LNCaP clone FGC (cell line): ENCODE measurements at regions not wholly inside any gene's neighbourhood (a gene's known extent, or its start where the extent isn't known, plus 50 kb on each side); places are given as distances from the start of the nearest gene placed in this dataset.
"Not testable (repeated sequence)": the region's sequence is repeated elsewhere in the genome, so short reads cannot be mapped to it uniquely, and the experiment has no call there.

Experiments used
- DNase-seq: peaks from one replicate; pipeline ENCODE4 v3.0.0-alpha.2; 2011; ENCODE audit warnings: low read depth
- H3K4me3 ChIP-seq: 2 replicates; pipeline ENCODE4 v1.5.1; 2011; ENCODE audit warnings: mild to moderate bottlenecking, low read depth, low read length, control low read depth
- TF ChIP-seq, protein P1 (sequence below): IDR thresholded peaks from 2 replicates; pipeline ENCODE4 v1.5.1; 2012; ENCODE audit warnings: mild to moderate bottlenecking; ENCODE audit not compliant: control insufficient read depth, insufficient read depth; ENCODE audit errors: extremely low read depth

DNA sequence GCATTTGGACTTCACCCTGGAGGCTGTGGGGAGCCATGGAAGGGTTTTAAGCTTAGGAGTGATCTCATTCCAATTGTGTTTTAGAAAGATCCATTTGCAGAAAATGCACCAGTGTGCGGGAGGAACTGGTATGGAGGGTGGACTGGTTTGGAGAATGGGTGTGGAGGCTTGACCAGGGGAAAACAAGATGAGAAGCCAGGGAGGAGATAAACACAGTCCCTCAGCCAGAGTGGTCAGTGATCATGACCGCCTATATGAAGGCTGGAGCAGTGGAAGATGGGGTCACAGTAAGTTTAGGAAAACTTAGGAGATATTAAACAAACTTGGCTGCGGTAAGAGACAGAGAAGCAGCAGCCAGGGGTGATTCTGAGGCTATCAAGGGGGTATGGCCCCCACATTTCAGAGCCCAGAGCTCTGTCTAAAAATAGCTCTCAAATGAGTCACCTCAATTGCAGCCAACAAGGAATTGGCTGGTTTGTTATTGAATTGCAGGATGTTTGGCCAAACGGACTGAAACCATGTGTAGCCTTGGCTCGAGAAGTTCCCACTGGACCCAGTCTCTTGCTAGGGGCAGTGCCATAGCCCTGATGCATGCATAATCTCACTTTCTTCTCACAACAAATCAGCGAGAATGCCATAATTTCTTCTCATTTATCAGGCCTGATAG is 159.9 kb upstream of the TOP1 start:
- no peak for DNase-seq
- H3K4me3 ChIP-seq: no peak overlapping the region
- TF ChIP-seq, protein P1, sequence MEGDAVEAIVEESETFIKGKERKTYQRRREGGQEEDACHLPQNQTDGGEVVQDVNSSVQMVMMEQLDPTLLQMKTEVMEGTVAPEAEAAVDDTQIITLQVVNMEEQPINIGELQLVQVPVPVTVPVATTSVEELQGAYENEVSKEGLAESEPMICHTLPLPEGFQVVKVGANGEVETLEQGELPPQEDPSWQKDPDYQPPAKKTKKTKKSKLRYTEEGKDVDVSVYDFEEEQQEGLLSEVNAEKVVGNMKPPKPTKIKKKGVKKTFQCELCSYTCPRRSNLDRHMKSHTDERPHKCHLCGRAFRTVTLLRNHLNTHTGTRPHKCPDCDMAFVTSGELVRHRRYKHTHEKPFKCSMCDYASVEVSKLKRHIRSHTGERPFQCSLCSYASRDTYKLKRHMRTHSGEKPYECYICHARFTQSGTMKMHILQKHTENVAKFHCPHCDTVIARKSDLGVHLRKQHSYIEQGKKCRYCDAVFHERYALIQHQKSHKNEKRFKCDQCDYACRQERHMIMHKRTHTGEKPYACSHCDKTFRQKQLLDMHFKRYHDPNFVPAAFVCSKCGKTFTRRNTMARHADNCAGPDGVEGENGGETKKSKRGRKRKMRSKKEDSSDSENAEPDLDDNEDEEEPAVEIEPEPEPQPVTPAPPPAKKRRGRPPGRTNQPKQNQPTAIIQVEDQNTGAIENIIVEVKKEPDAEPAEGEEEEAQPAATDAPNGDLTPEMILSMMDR: no peak

DNA sequence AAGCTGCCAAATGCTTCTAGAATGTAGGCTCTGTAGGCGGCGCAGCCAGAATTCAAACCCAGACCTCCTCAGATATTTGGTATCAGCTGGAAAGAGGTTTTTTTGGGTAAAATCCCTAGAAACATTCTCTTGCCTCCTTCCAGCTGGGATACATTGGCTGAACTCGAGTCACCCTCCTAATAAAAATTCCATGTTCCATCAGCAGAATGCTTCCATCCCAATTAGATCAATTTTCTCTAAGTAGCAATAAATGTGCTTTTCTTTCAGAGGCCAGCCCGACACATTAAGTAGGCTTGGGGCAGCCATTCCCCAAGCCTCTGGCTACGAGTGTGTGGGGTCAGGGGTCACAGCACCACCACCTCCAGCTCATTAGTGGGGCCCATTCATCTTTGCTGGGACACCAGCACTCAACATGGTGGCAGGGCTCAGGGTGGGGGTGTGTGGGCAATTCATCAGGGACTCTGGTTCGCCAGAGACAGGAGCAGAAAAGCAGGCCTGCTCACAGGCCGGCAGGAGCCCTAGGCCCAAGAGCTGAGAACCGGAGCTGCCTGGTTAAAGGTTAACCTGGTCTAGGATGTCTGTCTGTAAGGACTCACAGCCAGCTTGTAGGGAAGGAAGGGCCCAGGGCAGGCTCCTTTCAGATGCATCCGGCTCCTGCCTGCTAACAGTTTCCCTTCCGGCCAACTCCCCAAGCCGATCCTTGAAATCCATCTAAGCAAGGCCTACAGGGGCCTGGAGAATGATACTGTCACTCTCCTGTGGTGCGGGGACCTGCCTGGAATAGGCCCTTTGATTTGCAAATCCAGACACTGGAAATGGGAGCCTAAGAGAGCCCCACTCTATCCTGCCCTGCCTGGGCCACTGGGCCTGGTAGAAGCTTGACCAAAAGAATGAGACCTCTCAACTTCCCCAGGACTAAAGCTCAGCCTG is 159.1 kb upstream of the TOP1 start:
- no peak for DNase-seq
- no peak overlapping the region for H3K4me3 ChIP-seq
- TF ChIP-seq, protein P1: no peak

DNA sequence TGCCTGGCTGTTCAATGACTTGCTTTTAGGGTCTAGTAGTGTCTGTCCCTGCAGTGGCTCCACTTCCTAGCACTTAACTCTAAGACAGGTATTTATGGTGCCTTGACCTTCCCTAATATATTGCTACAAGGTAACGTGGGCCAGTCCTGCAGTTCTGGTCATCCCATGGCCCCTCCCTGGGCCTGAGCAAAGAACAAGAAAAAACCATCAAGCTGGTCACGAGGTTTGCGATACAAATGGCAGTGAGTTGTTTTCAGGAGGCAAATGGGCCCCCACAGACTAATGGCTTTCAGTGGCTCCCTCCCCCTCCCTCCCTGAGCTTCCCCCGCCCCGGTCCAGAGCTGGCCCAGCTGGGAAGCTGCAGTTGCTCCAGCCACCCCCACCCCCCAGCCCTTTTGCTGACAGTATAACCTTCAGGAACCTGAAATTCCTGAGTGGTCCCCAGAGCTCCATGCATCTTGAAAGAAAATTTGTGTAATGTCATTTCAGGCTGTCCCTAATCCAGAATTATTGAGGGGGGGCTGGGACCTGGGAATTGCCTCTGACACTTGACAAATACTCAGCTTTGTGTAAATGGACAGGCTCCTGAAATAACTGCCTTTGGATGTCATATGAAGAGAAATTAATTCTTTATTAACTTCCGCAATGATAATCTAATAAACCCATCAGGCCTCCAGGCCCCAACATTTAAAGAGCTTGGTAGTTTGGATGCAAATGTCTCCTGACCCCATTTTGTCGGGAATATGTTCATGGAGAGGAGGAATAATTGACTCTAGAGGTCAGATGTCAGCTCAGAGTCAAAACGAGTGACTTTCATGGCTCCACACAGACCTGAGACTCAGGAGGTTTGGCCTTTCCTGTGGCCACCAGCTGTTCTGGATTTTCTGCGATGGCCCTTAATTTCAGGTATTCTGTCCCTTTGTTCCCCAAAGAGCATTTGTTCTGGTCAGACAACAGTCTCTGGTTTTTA is 153.2 kb upstream of the TOP1 start:
- no peak for DNase-seq
- TF ChIP-seq, protein P1: no peak
- no peak overlapping the region for H3K4me3 ChIP-seq

DNA sequence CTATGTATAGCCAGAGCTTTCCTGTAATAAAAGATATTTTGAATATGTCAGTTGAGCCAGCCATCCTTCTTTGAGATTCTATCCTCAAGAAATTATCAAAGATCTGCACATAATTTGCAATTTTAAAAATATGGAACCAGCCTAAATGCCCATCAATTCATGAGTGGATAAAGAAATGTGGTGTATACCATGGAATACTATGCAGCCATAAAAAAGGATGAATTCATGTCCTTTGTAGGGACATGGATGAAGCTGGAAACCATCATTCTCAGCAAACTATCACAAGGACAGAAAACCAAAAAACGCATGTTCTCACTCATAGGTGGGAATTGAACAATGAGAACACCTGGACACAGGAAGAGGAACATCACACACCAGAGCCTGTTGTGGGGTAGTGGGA is 150.5 kb upstream of the TOP1 start:
- not testable (repeated sequence) for H3K4me3 ChIP-seq, DNase-seq

DNA sequence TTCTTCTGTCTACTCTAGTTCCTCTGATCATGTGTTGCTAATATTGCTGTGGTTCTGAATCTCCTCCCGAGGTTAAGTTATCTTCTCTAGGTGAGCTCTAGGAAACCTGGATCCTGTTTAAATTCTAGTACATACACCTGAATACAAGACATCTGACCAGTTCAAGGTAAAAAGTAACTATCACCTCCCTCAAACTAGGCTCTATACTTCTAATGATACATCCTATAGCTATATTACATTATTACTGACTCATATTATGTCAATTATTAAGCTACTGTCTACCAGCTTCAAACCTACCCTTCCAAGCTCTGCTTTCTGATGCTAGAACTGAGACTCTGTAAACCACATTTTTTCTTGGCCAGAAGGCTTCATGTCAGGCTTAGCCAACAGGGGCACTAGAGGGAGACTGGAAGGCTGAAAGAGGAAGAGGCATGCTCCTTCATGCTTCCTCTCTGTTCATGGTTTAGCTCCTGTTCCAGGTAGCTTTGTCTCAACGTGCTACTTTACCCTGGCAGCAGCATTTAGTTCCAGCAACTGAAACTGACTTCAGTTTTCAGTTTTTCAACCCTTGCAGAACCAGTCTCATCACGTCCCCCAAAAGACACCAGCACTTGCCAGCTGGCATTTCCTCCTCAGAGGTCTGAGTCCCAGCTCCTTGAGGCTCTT is 148.4 kb upstream of the TOP1 start:
- DNase-seq: no peak
- H3K4me3 ChIP-seq: no peak overlapping the region
- TF ChIP-seq, protein P1: no peak

DNA sequence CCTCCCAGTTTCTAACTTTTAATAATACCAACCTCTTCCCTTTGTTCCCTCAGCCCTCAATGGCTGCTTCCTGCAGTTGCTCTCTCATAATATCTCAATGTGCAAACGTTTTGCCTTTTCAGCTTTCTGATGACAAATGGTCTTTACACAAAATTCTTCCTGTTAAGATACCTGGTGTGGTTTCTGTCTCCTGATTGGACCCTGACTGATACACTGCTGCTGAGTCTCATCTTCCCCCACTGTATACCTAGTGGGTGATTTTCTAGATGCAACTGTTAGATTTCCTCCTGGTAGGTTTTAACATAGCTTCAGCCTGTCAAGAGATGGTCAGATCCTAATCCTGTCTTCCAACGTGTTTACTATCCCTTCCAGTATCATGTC is 147.9 kb upstream of the TOP1 start:
- DNase-seq: no peak

More for the DNA sequence above, 147.9 kb upstream of the TOP1 start:
- no peak overlapping the region for H3K4me3 ChIP-seq
- TF ChIP-seq, protein P1: no peak
